ENCODE measurements at regions not wholly inside any gene's neighbourhood (a gene's known extent, or its start where the extent isn't known, plus 50 kb on each side); places are given as distances from the start of the nearest gene placed in this dataset.

- TF ChIP-seq, protein P1, sequence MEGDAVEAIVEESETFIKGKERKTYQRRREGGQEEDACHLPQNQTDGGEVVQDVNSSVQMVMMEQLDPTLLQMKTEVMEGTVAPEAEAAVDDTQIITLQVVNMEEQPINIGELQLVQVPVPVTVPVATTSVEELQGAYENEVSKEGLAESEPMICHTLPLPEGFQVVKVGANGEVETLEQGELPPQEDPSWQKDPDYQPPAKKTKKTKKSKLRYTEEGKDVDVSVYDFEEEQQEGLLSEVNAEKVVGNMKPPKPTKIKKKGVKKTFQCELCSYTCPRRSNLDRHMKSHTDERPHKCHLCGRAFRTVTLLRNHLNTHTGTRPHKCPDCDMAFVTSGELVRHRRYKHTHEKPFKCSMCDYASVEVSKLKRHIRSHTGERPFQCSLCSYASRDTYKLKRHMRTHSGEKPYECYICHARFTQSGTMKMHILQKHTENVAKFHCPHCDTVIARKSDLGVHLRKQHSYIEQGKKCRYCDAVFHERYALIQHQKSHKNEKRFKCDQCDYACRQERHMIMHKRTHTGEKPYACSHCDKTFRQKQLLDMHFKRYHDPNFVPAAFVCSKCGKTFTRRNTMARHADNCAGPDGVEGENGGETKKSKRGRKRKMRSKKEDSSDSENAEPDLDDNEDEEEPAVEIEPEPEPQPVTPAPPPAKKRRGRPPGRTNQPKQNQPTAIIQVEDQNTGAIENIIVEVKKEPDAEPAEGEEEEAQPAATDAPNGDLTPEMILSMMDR (IDR thresholded peaks at IDR 0.05; ENCODE audit: low read depth, low read length): no peak
- TF ChIP-seq POLR2A (IDR thresholded peaks at IDR 0.05; ENCODE audit: extremely low read depth, insufficient read length) (no peak), MYC (IDR thresholded peaks at IDR 0.05; ENCODE audit: low read depth, low read length) (no peak), MAX (IDR thresholded peaks at IDR 0.05; ENCODE audit: low read depth, low read length) (no peak)
- no peak overlapping the region for H3K4me3 ChIP-seq (ENCODE audit: low read depth, low read length)
- no peak for DNase-seq (ENCODE audit: low read depth)
Measured at GRCh38 chr9:136608348-136609159, 54.2 kb upstream of the EGFL7 start.

GRCh38 chr9:136607334-136607919 lies 55.3 kb upstream of the EGFL7 start:
- no peak overlapping the region for H3K4me3 ChIP-seq (ENCODE audit: low read depth, low read length)
- TF ChIP-seq POLR2A (IDR thresholded peaks at IDR 0.05; ENCODE audit: extremely low read depth, insufficient read length): no peak
- TF ChIP-seq MAX (IDR thresholded peaks at IDR 0.05; ENCODE audit: low read depth, low read length): no peak
- TF ChIP-seq MYC (IDR thresholded peaks at IDR 0.05; ENCODE audit: low read depth, low read length): no peak
- TF ChIP-seq, protein P1 (IDR thresholded peaks at IDR 0.05; ENCODE audit: low read depth, low read length): no peak
- DNase-seq (ENCODE audit: low read depth): no peak

GRCh38 chr9:136606687-136607333 lies 55.9 kb upstream of the EGFL7 start:
- no peak for TF ChIP-seq POLR2A (IDR thresholded peaks at IDR 0.05; ENCODE audit: extremely low read depth, insufficient read length)
- TF ChIP-seq MYC (IDR thresholded peaks at IDR 0.05; ENCODE audit: low read depth, low read length): no peak
- no peak for TF ChIP-seq MAX (IDR thresholded peaks at IDR 0.05; ENCODE audit: low read depth, low read length)
- TF ChIP-seq, protein P1 (IDR thresholded peaks at IDR 0.05; ENCODE audit: low read depth, low read length): no peak
- DNase-seq (ENCODE audit: low read depth): no peak

GRCh38 chr9:136605988-136606660 lies 56.6 kb upstream of the EGFL7 start:
- DNase-seq (ENCODE audit: low read depth): no peak
- no peak for TF ChIP-seq POLR2A (IDR thresholded peaks at IDR 0.05; ENCODE audit: extremely low read depth, insufficient read length)
- TF ChIP-seq MYC (IDR thresholded peaks at IDR 0.05; ENCODE audit: low read depth, low read length): no peak
- no peak for TF ChIP-seq MAX (IDR thresholded peaks at IDR 0.05; ENCODE audit: low read depth, low read length)
- H3K4me3 ChIP-seq (ENCODE audit: low read depth, low read length): no peak overlapping the region

More at GRCh38 chr9:136606687-136607333, 55.9 kb upstream of the EGFL7 start:
- no peak overlapping the region for H3K4me3 ChIP-seq (ENCODE audit: low read depth, low read length)

DNA sequence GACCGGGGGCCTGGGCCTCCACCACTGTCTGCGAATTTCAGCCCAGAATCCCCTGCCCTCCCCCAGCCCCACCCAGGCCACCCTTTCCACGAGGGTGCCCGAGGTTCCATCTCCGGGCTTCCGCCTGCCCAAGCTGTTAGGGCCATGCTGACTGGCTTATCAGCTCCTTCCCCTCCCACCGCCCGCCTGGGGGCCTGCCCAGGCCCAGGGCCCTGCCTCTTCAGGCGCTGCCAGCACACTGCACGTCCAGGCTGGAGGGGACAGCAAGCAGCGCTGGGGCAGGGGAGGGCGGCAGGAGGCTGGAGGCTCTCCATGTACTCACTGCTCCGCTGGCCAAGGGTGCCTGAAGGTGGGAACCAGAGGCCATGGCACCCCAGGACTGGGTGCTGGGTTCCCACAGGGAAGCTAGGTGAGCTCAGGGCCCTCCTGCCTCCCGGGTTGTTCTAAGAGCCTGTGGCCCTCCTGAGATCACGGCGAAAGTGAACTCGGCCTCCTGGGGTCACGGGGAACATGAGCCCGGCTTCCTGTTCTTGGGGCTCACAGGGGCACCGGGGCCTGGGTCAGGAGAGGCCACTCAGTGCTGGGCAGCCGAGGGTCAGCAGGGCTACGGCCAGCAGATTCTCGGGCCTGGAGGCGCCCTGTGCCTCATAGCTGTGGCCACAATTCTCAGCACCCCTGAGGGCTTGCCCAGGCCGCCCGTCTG lies 57.7 kb upstream of the EGFL7 start:
- TF ChIP-seq POLR2A (IDR thresholded peaks at IDR 0.05; ENCODE audit: extremely low read depth, insufficient read length) (no peak), MAX (IDR thresholded peaks at IDR 0.05; ENCODE audit: low read depth, low read length) (no peak), MYC (IDR thresholded peaks at IDR 0.05; ENCODE audit: low read depth, low read length) (no peak)
- TF ChIP-seq, protein P1 (IDR thresholded peaks at IDR 0.05; ENCODE audit: low read depth, low read length): no peak
- no peak overlapping the region for H3K4me3 ChIP-seq (ENCODE audit: low read depth, low read length)
- DNase-seq (ENCODE audit: low read depth): no peak
